ENCODE measurements at regions not wholly inside any gene's neighbourhood (a gene's known extent, or its start where the extent isn't known, plus 50 kb on each side); places are given as distances from the start of the nearest gene placed in this dataset.
"Not testable (repeated sequence)": the region's sequence is repeated elsewhere in the genome, so short reads cannot be mapped to it uniquely, and the experiment has no call there.

DNA sequence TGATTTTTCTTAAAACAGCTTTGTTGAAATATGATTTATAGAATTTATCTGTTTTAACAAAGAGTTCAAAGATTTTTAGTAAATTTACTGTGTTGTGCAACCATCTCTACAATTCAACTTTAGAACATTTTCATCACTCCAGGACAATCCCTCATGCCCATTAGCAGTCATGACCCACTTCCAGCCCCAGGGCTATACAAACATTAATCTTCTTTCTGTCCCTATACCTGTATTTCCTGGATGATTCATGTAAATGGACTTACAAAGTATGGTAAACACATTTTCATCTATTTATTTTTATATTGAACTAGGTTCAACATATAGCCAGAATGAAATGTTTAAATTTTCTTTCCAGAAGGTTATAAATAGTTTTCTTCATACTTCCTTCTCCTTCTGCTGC is 127.8 kb upstream of the CCDC180 start:
- DNase-seq (ENCODE audit: low read depth): no peak

DNA sequence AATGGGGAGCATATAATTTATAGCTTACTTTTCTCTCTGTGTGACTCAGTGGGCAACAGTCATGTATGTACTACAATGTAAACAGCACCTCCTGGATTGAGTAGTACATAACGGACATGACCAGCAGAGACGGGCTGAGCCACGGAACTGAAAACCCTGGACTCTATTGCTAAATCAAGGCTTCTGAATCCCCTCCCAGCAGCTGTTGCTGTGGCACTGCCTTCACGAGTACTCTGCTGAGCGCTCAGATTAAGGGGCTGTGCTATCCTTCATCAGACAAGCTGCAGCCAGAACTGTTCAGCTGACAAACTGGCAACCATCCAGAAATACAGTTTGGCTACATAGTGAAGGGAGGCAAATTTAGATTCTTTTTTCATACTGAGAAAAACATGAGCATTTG is 131.3 kb upstream of the CCDC180 start:
- no peak for DNase-seq (ENCODE audit: low read depth)

DNA sequence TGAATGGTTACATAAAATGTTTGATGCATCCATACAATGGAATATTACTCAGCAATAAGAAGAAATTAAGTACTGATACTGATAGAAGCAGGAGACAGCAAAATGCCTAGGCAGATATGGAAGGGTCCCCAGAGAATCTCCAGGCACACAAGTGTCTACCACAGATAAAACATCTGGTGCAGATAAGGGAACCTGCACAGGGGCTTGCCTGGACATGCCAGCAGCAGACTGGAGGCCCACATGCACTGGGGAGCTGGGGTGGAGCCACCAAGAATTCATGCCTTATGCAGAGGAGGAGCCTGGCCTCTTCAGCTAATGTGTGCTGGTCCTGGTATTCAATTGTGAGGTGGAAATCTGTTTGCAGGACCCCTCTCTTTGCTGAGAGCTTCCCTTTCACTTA is 129.2 kb upstream of the CTSV start:
- not testable (repeated sequence) for DNase-seq (ENCODE audit: low read depth)

DNA sequence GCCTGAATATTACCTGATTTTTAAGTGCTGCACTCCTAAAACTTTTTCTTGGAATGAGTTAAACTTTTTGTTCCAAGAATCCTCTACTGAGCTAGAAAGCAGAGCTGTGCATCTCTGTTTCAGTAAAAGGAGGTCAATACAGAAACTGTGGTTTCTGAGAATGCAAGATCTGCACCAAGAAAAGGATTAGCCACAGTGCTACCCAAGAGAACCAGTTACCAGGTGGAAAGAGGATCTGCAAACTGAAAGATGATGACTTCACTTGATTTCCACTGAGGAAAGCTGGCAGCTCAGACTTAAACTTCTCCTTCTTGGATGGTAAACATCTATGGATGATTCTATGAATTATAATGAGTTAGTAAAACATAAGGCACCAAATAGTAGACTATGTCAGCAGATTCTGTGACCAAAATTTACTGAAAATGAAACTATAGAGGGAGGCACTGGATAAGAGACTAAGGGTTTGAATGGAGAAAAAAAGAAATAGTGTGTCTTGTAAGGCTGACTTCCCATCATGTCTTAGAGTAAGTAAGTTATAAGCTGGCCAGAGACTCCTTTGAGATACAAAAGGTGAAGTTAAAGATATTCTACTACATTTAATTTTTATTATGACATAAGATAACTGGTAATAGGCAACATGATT is 127.7 kb upstream of the CTSV start:
- not testable (repeated sequence) for DNase-seq (ENCODE audit: low read depth)

DNA sequence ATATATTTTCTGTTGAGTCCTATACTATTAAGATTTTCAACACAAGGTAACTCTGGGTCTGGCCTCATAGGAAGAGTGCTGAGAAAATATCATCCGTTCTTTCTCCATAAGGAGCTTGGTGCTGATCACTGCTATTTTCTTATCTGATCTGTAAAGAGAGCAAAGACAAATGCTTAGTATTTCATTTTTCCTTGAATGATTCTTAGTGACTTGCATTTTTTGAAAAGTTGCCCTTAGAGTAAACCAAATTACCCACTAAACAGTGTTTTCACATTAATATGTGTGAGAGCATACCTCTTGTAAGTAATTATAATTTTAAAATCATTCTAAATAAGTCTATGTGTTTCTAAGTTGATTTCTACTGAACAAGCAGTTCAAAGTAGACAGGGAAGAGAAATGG is 121.3 kb upstream of the CTSV start:
- DNase-seq (ENCODE audit: low read depth): no peak

DNA sequence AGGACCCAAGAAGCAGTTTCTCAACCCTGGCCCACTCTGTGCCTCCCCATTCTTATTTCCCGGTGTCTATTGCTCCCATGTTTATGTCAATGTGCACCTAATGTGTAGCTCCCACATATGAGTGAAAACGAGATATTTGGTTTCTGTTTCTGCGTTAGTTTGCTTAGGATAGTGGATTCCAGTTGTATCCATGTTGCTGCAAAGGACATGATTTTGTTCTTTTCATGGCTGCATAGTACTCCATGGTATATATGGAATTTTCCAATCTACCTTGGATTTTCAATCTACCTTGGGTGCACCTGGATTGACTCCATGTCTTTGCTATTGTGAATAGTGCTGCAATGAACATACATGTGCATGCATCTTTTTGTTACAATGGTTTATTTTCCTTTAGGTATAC is 119.8 kb upstream of the CTSV start:
- DNase-seq (ENCODE audit: low read depth): not testable (repeated sequence)

DNA sequence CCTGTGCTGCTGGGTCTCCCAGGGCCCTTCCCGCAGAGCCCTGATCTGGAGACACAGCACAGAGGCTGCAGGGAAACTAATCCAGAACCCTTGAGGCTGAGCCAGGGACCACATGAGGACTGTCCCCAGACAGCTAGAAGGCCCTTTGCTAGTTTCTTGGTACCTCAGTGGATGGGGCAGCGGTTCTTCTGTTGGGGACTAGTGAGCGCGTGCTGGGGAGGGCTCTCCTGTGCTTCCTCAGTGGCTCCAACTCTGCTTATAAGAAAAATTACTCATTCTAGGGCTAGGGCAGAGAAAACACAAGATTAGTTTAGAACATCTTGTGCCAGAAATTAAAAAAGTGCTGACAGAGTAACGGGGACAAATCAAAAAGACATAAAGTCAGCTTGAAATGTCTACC is 116.5 kb upstream of the CTSV start:
- not testable (repeated sequence) for DNase-seq (ENCODE audit: low read depth)

DNA sequence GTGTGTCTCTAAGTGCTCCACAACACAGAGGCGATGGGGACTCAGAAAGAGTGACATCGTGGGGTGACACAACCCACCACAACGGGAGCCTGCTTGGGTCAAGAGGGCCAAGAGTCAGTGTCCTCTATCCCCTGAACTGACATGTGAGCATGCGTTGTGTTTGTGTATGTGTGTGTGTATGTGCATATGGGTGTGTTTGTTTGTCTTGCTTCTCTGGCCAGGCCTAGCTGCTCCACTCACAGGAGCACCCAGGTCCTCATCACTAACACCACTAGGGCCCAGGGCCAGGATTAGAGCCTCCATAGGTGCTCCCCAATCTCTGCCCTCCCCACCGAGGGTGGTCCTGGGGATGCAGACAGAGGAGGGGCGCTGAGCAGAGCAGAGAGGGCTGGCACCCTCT is 115.0 kb upstream of the CTSV start:
- no peak for DNase-seq (ENCODE audit: low read depth)

DNA sequence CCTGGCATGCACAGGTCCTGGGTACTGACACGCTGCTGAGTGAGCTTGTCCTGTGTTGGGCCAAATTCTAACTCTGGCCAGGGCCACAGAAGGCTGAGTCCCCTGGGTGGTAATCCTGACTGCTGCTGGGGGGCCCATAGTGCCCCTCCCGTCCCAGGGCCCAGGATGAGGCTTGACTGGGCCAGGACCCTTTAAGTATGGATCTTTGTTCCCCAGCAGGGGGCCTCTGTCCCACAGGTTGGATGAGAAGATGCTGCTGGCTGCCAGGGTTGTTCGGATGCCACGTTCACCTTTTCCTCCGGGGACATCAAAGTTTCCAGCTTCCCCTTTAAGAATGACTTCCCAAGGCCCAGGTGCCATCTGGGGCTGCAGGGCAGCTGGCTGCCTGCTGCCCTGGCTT is 114.2 kb upstream of the CTSV start:
- not testable (repeated sequence) for DNase-seq (ENCODE audit: low read depth)

DNA sequence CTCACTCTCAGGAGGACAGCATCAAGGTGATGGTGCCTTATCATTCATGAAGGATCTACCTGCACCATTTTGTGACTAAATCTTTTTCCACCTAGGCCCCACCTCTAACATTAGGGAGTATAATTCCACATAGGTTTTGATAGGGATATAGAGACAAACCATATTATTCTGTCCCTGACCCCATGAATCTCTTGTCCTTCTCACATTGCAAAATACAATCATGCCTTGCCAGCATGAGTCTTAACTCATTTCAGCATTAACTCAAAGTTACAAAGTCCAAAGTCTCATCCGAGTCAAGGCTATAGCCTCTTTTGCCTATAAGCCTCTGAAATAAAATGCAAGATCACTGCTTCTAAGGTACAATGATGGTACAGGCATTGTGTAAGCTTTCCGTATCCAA is 111.5 kb upstream of the CTSV start:
- DNase-seq (ENCODE audit: low read depth): not testable (repeated sequence)

DNA sequence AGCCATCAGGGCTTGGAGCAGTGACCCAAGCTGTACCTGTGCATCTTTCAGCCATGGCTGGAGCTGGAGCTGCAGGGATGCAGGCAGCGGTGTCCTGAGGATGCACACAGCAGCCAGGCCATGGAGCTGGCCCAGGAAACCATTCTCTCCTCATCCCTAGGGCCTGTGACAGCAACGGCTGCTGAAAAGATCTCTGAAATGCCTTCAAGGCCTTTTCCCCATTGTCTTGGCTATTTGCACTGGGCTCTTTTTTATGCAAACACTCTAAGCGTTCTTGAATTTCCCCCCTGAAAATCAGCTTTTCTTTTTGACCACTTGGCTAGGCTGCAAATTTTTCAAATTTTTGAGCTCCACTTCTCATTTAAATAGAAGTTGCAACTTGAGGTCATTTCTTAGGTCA is 109.5 kb upstream of the CTSV start:
- DNase-seq (ENCODE audit: low read depth): not testable (repeated sequence)

DNA sequence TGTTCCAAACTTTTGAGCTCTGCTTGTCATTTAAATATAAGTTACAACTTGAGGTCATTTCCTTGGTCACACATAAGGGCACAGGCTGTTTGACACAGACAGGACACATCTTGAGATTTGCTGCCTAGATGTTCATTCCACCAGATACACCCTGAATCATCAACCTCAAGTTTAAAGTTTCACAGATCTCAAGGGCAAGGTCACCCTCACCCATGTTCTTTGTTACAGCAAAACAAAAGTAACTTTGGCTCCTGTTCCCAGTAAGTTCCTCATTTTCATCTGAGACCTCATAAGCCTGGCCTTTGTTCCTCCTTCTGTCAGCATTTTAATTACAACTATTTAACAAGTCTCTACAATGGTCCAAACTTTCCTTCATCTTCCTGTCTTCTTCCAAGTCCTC is 106.7 kb upstream of the CTSV start:
- DNase-seq (ENCODE audit: low read depth): not testable (repeated sequence)

DNA sequence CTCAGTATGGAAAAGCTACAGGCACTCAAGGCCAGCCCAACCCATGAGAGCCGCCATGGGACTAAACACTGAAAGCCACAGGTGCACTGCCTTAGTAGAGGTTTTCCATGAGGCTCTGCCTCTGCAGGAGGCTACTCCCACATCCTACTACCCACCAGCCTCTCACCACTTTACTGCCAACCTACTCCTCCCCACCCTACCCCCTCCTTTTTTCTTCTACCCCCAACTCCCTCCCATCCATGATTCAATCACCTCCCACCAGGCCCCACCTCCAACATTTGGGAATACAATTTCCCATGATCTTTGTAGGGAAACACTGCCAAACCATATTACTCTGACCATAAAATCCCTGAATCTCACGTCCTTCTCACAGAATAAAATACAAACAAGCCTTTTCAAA is 101.6 kb upstream of the CTSV start:
- DNase-seq (ENCODE audit: low read depth): no peak

DNA sequence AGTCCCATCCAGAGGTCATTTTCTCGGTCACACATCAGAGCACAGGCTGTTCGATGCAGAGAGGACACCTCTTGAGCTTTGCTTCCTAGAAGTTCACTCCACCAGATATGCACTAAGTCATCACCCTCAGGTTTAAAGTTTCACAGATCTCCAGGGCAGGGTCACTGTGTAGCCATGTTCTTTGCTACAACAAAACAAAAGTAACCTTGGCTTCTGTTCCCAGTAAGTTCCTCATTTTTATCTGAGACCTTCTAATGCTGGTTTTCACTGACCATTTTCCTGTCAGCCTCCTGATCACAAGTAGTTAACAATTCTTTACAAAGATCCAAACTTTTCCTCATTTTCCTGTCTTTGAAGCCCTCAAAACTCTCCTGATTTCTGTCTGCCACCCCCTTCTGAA is 97.5 kb upstream of the CTSV start:
- no peak for DNase-seq (ENCODE audit: low read depth)

DNA sequence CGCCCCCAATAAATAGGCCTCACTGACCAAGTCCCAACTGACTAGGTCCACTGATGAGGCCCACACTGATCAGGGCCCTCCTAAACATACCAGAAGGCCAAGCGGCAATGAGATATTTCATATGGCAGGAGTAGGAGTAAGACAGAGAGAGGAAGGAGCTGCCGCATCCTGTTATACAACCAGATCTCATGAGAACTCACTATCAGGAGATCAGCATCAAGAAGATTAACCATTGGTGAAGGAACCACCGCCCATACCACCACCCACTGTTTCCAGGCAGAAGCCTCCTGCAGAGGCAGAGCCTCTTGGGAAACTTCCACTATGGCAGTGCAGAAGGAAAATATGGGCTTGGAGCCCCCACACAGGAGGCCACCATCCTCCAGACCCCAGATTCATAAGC is 95.0 kb upstream of the CTSV start:
- DNase-seq (ENCODE audit: low read depth): not testable (repeated sequence)

DNA sequence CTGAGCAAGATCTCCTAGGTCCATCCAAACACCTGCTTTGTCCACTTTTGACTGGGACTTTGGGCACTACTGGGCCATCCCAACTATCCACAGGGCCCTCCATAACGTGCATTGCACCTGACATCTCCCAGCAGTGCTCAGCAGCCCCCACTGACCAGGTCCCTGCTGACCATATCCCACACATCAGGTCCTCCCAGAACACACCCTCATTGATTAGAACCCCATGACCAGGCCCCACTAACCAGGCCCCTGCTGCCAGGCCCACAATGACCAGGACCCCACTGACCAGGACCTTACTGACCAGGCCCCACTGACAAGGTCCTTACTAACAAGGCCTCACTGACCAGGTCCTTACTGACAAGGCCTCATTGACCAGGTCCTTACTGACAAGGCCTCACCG is 93.9 kb upstream of the CTSV start:
- DNase-seq (ENCODE audit: low read depth): no peak

DNA sequence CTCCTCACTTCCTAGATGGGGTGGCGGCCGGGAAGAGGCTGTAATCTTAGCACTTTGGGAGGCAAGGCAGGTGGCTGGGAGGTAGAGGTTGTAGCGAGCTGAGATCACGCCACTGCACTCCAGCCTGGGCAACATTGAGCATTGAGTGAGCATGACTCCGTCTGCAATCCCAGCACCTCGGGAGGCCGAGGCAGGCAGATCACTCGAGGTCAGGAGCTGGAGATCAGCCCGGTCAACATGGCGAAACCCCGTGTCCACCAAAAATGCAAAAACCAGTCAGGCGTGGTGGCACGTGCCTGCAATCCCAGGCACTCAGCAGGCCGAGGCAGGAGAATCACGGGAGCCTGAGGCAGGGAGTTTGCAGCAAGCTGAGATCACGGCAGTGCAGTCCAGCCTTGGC is 91.9 kb upstream of the CTSV start:
- DNase-seq (ENCODE audit: low read depth): not testable (repeated sequence)

DNA sequence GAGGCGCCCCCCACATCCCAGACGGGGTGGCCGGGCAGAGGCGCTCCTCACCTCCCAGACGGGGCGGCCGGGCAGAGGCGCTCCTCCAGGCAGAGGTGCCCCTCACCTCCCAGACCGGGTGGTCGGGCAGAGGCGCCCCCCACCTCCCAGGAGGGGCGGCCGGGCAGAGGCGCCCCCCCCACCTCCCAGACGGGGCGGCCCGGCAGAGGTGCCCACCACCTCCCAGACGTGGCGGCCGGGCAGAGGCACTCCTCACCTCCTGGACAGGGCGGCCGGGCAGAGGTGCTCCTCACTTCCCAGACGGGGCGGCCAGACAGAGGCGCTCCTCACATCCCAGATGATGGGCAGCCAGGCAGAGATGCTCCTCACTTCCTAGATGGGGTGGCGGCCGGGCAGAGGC is 91.4 kb upstream of the CTSV start:
- DNase-seq (ENCODE audit: low read depth): not testable (repeated sequence)

DNA sequence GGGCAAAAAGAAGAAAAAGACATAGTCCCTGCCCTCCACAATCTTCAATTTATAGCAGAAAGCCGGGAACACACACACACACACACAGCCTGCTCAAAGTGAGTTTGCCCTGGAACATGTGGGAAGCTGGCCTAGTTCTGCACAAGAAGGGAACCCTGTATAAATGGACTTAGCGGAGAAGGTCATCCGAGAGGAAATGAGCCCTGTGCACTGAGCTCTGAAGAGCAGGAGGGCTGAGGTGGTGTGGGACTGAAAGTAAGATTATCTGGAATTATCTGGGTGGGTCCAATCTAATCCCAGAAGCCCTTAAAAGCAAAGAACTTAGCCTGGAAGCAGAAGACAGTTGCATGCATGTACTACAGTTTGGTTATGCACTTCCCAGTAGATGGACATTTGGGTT is 90.0 kb upstream of the CTSV start:
- no peak for DNase-seq (ENCODE audit: low read depth)

DNA sequence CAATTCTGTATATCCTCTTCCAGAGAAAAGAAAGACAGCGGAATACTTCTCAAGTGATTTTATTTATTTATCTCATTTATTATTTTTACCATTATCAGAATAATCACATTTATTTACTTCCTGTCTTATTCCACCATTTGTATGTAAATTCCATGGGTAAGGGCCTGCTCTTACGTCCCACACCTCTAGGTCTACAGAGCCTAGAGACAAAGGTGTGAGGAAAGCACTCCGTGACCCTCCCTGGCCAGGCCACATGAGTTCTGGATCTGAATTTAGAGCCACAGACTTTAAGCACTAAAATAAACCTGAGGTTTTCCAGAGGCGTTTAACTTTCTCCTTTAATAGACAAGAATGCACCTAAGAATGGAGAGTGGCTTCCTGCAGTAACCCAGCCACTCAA is 85.3 kb upstream of the CTSV start:
- DNase-seq (ENCODE audit: low read depth): no peak

DNA sequence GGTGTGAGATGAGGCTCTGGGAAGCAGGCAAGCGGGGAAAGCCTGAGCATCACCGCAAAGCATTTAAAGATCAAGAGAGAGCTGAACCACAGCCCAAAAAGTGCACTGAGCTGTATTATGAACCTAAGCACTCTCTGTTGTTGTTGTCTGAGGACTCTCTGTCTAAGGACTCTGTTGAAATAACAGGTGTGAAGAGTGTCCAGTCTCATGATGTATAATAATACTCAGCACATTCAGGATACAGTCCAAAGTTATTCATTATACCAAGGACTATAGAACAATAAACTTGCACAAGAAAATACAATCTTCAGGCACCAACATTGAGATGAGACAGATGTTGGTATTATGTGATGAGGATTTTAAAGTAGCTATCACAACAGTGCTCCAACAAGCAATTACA is 71.8 kb upstream of the CTSV start:
- no peak for DNase-seq (ENCODE audit: low read depth)

DNA sequence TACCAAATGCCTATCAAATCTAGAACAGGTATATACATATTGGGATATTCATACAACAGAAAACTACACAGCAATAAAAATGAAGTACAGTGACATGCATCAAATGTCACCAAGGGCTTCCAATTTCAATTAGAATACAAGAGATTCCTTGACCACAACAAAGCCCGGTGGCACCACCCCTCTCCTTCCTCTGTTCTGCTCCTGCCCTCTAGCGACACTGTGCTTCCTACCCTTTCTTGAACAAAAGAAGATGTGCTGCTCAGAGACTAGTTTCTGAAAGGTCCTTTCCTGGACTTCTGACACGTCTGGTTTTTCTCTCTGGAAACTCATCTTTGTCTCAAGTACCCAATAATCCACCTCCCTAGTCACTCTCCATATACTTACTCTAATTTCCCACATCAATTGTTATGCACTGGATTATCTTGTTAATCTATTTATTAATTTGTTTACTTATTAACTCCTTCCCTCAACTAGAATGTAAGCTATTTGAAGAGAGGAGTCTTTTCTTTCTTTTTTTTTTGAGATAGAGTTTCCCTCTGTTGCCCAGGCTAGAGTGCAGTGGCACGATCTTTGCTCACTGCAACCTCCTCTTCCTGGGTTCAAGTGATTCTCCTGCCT is 70.4 kb upstream of the CTSV start:
- no peak for DNase-seq (ENCODE audit: low read depth)

DNA sequence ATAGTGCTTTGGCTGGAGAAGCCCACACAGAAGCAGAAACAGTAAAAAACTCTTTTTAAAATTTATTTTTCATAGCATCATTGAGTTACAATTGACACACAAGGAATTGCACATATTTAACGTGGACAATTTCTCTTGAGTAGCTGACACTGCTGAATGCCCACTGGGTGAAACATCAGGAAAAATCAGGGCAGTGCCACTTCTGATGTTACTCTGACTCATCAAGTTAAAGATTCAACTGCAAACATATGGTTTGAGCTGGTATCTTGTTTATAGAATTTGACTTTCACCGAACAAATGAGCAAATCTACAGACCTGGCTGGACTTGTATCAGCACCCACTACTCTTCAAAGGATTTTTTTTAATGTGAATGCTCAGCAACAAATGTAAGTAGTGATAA is 66.3 kb upstream of the CTSV start:
- DNase-seq (ENCODE audit: low read depth): not testable (repeated sequence)
